HG02885 (cell line): ENCODE measurements at regions not wholly inside any gene's neighbourhood (a gene's known extent, or its start where the extent isn't known, plus 50 kb on each side); places are given as distances from the start of the nearest gene placed in this dataset.
A peak's percentile ranks its signal among the peaks of the same experiment; 100 is the strongest.

ENCODE experiments used
- ATAC-seq: cut with Tn5 transposase; IDR thresholded peaks from one replicate; pipeline ENCODE4 v1.9.1; 2021; ENCODE audit warnings: mild to moderate bottlenecking; ENCODE audit not compliant: unreplicated experiment, poor library complexity

DNA sequence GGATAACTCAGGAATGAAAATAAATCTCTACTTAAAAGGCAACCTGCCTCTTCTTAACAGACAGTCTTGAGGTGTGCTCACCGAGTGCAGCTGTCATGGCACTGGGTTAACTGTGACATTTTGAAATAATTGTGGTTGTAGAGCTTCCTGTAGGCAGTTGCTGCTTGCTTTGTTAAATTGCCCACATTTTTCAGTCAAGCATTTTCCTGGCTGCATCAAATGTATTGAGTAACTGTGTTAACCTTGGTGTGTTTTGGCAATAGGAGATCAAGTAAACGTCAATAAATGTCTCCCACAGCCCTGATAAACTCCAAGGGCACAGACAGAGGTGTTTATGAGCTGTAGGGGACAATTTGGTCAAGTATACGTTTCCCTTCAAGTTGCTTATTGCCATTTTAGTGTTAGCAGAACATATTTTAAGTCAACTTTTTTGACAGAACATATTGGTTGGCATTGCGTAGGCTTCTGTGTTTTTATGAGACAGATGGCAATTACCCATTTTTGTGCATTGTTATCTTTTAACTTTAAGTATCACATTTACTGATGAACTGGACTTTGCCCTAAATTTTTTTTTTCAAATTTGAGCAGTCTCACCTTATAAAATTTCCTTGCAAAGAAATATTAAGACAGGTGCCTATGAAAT lies 527.4 kb downstream of the C4orf33 start:
- no peak for ATAC-seq

DNA sequence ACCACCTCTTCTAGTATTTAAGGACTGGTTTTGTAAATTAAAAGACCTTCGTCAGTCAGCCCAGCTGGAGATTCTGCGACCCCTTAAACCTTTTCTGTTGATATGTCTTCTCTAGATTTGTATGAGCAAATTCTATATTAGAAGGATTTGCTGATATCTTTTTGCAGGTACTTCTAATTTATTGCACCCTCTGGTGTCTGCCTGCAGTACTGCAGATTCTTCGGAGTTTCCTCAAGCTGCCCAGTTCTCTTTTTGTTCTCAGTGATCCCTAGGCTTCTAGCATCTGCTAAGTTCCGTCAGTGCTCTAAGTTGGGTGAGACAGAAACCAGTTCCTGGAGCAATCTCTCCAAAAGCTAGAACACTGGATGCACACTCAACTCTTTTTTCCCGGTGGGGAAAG lies 545.2 kb downstream of the C4orf33 start:
- ATAC-seq: peak; percentile 79

GRCh38 chr4:129645461-129645860 lies 549.5 kb downstream of the C4orf33 start:
- ATAC-seq: no peak

- ATAC-seq: no peak
These were observed 572.1 kb downstream of the C4orf33 start for GRCh38 chr4:129668092-129668491.

- no peak for ATAC-seq
These were observed 577.0 kb downstream of the C4orf33 start for GRCh38 chr4:129672941-129673340.

- no peak for ATAC-seq
These were observed 579.1 kb downstream of the C4orf33 start for GRCh38 chr4:129675036-129675435.

- no peak for ATAC-seq
These were observed 581.0 kb downstream of the C4orf33 start for GRCh38 chr4:129676934-129677333.

- no peak for ATAC-seq
These were observed 586.6 kb downstream of the C4orf33 start for GRCh38 chr4:129682586-129682985.

DNA sequence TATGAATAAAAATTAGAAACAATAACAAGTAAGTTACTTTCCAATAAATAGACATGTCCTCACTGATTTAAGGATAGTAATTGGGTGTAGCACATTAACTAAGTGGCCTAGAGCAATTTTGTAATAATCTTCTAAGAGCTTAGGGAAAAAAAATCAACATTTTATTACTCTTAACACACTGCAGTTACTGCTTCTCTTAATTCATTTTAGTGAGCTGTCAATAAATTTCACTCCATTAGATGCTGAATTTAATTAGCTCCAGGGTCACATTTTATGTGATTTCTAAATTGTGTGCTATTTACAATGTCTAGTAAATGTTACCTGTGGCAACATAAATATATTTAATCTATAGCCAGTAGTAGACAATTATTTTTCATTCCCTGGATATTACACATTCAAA lies 612.0 kb downstream of the C4orf33 start:
- ATAC-seq: no peak

- no peak for ATAC-seq
These were observed 612.8 kb downstream of the C4orf33 start for GRCh38 chr4:129708784-129709183.

- no peak for ATAC-seq
These were observed 642.2 kb downstream of the C4orf33 start for GRCh38 chr4:129738175-129738574.

GRCh38 chr4:129747756-129748155 lies 651.8 kb downstream of the C4orf33 start:
- ATAC-seq: no peak

DNA sequence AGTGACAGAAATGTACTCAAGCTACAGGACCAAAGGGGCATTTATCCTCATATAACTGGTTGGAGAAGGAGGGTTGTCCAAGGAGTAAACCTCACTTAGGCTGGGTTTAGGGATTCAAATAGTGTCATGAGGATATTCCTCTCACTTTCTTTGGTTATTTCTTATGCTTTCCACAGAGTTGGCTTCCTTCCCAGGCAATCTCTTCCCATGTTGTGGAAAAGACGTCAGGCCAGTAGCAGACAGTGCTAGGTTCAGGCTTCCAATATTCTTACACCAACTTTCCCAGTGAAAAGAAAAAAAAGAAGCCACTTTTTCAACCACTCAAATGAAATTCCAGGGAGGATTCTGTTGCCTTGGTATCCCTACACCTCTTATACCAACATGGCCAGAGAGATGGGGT lies 653.0 kb downstream of the C4orf33 start:
- ATAC-seq: no peak

DNA sequence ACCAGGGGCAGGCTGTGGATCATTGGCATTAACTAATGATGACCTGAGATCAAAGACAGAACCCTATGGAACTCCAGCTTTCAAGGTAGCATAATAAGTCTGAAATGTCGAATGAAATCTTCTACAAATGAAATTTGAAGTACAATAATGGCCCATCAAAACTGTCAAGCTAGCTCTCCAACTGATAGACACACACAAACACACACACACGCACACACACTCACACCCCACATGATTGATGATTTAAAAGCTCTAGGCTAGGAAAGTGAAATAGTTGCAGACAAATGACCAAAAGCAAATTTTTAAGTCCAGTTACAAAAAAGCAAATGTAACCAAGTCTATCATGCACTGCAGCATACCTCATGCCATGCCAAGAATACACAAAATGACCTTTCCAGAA lies 655.7 kb downstream of the C4orf33 start:
- no peak for ATAC-seq

DNA sequence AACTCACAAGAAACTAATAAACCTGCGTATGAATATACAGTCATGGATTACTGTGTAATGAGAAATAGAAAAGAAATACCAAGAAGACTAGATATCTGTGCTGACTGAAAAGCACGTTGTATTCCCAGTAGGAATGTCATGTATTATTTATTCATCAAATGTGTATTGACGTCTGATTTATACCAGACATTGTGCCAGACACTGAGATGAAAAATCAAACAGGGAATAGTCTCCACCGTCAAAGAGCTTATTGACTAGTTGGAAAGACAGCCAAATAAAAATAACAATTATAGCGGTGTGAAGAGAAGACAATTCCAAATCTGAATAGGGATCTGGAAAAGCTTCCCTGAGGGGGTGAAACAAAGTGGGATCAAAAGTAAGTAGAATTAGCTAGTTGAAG lies 687.6 kb downstream of the C4orf33 start:
- ATAC-seq: no peak

DNA sequence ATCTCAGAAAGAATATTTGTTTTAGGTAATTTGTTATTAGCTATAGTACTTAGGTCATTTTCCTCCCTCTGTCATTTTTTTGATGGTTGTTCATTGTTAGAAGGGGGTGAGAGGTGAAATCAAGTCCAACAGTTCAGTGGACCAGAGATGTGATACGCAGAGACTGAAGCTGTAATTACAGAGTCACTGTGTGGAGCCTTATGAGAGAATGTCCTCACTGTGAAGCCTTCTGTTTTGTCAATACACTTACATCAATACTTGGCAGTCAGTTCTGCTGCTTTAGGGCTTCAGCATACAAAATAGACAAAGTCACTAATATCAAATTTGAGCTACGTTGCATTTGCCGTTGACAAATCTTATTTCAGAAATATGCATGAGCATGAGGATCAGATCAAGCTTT lies 692.5 kb downstream of the C4orf33 start:
- no peak for ATAC-seq

DNA sequence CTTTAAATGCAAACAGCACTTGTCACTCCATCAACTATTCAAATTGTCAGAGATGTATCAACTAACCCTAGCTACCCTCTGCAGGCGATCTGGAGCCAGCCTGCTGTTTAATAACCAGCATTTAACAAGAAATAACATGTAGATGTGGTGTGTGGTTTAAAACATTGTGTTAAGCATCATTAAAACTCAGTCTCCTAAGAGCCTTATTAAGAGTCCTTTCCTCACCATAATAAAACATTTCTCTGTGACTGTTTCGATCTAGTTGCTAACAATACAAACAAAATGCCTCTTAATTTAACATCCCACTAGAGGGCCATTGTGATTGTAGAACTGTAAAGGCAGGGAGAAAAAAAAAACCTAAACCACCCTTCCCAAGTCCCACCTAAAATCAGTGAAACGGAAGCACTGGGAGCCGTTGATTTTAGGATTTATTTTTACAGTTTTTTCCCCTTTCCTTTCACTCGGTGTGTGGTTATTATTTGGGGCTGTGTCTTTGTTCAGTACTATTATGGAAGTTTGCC lies 708.6 kb downstream of the C4orf33 start:
- no peak for ATAC-seq

DNA sequence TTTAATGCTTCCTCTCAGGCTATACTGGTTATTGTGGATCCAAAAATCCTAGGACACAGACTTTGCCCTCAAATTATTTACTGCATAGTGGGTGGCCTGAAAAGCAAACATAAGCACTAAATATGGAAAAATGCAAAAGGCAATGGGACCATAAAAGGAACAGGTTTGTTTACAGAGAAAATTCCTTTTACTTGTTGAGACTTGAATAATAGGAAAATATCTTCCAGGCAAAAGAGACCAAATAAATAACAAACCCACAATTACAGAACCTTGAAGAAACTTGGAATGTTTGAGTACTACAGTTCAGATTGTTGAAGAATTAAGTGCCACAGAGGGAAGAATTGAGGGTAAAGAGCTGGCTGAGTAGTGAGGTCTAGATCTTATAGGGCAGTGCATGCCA lies 711.0 kb downstream of the C4orf33 start:
- no peak for ATAC-seq

DNA sequence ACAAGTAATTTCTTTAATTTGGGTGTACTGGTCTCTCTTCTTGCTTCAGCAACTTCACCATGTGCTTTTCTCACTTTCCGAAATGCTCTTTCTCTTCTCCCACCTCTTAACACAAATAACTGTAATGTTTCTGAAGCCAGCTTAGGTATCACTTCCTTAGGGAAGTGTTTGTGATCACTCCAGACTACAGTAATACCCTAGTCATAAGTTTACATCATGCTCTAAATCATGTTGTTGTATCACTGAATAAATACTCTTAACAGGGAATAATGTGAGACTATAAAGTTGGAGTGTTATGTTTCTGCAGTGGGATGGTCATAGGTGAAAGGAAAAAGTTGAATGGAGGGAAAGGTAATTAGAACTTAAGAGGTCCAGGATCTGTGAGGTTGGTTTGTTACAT lies 712.3 kb downstream of the C4orf33 start:
- ATAC-seq: no peak

- ATAC-seq: no peak
These were observed 725.1 kb downstream of the C4orf33 start for GRCh38 chr4:129821073-129821472.

DNA sequence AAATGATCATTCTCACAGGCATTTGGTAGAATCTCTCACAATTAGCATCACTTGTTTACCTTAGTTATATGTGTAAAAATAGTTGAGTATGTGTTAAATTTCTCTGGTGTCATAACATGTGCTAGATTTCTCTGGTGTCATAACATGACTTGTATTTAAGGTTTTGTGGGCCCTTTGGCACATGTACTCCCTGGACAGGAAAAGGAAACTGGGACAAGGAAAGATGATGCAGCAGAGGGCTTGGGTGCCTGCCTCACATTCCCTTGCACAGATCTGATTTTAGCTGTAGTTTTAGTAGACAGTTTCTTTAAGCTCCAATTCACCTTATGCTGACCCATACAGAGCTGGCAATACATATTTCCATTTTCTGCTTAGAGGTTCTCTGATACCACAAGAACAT lies 726.0 kb downstream of the C4orf33 start:
- no peak for ATAC-seq

- no peak for ATAC-seq
These were observed 726.7 kb downstream of the C4orf33 start for GRCh38 chr4:129822701-129823100.

- ATAC-seq: no peak
These were observed 727.2 kb downstream of the C4orf33 start for GRCh38 chr4:129823105-129823504.
